ENCODE measurements at regions not wholly inside any gene's neighbourhood (a gene's known extent, or its start where the extent isn't known, plus 50 kb on each side); places are given as distances from the start of the nearest gene placed in this dataset.

DNA sequence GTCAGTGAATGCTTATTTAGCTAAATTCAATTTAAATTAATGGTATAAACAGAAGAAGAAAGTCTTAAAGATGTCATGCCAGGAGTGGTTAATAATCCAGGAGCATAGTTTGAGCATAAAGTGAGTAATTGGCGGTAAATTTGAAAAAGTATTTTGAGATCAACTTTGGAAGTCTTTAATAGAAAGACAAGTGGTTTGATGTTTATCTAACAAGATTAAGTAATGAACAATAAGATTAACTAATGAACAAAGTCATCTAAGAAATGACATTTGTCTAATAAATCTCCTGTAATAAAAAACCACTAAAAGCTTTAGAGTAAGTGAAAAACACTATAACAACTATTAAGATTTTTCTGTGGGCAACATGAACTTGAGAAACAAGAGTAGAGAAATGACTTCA is 112.8 kb downstream of the CAPZA3 start:
- H3K9ac ChIP-seq (ENCODE audit: low read depth, low read length): no peak overlapping the region
- H3K4me2 ChIP-seq (ENCODE audit: low read length): no peak overlapping the region
- H3K4me1 ChIP-seq (ENCODE audit: control insufficient read depth, insufficient read depth, low read length): no peaks in the 10 kb centered on the region
- no peaks in the 10 kb centered on the region for H3K36me3 ChIP-seq (ENCODE audit: insufficient read depth, low read length)
- H3K27me3 ChIP-seq (ENCODE audit: control insufficient read depth, insufficient read depth, low read length): no peaks in the 10 kb centered on the region
- H3K4me3 ChIP-seq (ENCODE audit: low read length): no peak overlapping the region
- H3K9me3 ChIP-seq (replicated peaks; ENCODE audit: low read length): no peaks in the 10 kb centered on the region

DNA sequence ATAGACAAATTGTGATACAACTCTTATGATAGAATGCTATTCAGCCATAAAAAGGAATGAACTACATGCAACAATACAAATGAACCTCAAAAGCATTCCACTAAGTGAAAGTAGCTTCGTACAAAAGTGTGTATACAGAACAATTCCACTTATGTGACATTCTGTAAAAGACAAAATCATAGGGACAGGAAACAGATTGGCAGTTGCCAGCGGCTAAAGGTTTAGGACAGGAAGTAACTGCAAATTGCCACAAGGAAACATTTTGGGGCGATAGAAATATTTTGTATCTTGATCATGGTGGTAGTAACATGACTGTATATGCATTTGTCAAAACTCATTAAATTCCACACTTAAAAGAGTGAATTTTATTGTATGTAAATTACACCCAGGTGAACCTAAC is 113.4 kb downstream of the CAPZA3 start:
- Histone ChIP-seq H3K36me3 (ENCODE audit: insufficient read depth, low read length) (no peaks in the 10 kb centered on the region), H3K4me3 (ENCODE audit: low read length) (no peak overlapping the region), H3K4me2 (ENCODE audit: low read length) (no peak overlapping the region), H3K9ac (ENCODE audit: low read depth, low read length) (no peak overlapping the region), H3K27me3 (ENCODE audit: control insufficient read depth, insufficient read depth, low read length) (no peaks in the 10 kb centered on the region), H3K9me3 (replicated peaks; ENCODE audit: low read length) (no peaks in the 10 kb centered on the region), H3K4me1 (ENCODE audit: control insufficient read depth, insufficient read depth, low read length) (no peaks in the 10 kb centered on the region)

DNA sequence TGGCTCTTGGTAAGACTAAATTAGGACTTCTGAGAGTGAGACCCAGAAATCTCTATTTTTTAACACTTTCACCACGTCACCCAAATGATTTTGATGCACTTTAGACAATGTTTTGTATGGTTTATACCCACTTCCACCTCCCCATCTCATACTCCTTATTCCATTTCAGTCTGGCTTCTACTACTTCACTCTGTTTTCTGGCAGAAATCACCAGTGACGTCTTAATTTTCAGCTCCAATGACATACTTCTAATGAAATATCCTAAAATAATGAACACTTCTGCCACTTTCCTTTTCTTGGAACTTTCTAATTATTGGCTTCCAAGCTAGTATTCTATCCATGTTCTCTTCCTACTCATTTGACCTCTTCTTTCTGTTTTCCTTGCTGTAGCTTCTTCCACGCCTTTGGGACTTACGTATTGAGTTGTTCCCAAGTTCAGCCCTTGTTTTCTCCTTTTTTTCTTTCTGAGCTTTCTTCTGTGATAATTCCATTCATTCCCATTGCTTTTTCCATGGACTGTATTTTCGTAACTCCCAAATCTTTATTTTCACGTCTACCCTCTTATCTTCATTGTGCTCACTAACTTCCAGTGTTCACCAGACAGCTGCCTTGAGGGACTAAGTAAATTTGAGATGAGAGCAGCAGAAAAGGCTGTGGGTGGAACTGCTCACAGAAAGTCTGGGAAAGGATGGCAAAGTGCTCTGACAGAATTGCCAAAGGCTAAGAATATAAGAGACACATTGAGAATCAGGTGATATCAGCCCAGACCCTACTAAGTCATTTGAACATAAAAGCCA is 115.8 kb downstream of the CAPZA3 start:
- Histone ChIP-seq H3K27me3 (ENCODE audit: control insufficient read depth, insufficient read depth, low read length) (no peaks in the 10 kb centered on the region), H3K9me3 (replicated peaks; ENCODE audit: low read length) (no peaks in the 10 kb centered on the region), H3K4me2 (ENCODE audit: low read length) (no peak overlapping the region), H3K4me1 (ENCODE audit: control insufficient read depth, insufficient read depth, low read length) (no peaks in the 10 kb centered on the region), H3K4me3 (ENCODE audit: low read length) (no peak overlapping the region), H3K36me3 (ENCODE audit: insufficient read depth, low read length) (no peaks in the 10 kb centered on the region), H3K9ac (ENCODE audit: low read depth, low read length) (no peak overlapping the region)

DNA sequence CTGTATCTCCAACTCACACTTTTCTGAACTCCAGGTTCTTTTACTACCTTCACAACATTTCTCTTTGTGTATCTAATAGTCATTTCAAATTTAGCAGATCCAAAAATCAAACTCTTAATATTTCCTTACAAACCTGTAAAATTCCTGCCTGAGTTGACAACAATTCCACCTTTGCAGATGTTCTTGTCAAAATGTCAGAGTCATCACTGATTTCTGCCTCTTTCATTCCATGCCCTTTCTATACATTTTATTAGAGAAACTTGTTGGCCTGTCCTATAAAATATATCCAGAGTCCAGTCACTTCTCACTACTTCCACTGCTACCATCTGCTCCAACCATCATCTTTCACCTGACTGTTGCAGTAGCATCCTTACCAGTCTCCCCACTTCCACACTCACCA is 119.7 kb downstream of the CAPZA3 start:
- H3K4me1 ChIP-seq (ENCODE audit: control insufficient read depth, insufficient read depth, low read length): no peaks in the 10 kb centered on the region
- H3K27me3 ChIP-seq (ENCODE audit: control insufficient read depth, insufficient read depth, low read length): no peaks in the 10 kb centered on the region
- no peak overlapping the region for H3K9ac ChIP-seq (ENCODE audit: low read depth, low read length)
- no peak overlapping the region for H3K4me3 ChIP-seq (ENCODE audit: low read length)
- H3K9me3 ChIP-seq (replicated peaks; ENCODE audit: low read length): no peaks in the 10 kb centered on the region
- H3K36me3 ChIP-seq (ENCODE audit: insufficient read depth, low read length): no peaks in the 10 kb centered on the region
- H3K4me2 ChIP-seq (ENCODE audit: low read length): no peak overlapping the region

DNA sequence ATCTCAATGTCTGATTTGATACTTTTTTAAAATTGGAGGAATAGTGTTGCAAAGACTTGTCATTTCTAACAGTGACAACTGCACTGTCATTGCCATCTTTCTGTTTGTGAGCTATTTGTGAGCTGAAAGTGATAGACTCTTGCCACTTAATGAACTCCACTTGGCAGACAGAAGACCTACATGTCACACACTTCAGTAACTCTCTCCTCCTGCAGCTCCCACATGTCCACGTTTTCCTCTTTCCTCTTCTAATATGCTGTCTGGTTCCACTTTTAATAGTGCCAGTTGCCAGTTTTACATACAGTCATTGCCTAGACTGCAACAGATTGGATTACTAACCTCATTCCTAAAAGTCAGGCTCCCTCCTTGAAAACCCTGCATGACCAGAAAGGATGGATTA is 121.5 kb downstream of the CAPZA3 start:
- Histone ChIP-seq H3K4me3 (ENCODE audit: low read length) (no peak overlapping the region), H3K36me3 (ENCODE audit: insufficient read depth, low read length) (no peaks in the 10 kb centered on the region), H3K9ac (ENCODE audit: low read depth, low read length) (no peak overlapping the region), H3K9me3 (replicated peaks; ENCODE audit: low read length) (no peaks in the 10 kb centered on the region), H3K27me3 (ENCODE audit: control insufficient read depth, insufficient read depth, low read length) (no peaks in the 10 kb centered on the region), H3K4me1 (ENCODE audit: control insufficient read depth, insufficient read depth, low read length) (no peaks in the 10 kb centered on the region), H3K4me2 (ENCODE audit: low read length) (no peak overlapping the region)

DNA sequence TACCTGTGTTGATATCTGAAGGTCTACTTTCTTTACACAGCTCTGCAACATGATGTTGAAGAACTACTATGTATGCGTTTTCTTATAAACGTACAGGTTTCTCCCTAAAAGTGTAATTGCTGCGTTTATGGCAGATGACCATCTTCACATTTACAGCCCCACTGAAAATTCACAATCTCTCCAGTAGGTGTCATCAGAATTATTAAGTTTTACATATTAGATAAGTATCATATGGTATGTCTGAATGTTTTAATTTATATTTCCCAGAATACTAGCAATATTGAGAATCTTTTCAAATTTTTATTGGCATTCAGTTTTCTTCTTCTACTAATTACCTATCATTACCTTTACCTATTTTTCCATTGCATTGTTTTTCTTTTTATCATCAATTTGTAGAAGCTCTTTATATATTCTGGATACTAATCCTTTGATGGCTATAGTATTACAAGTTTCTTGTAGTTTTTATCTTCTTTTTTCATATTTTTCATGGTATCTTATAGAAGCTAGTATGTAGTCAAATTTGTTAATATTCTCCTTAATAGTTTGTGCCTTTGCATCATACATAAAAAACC is 123.5 kb downstream of the CAPZA3 start:
- no peaks in the 10 kb centered on the region for H3K36me3 ChIP-seq (ENCODE audit: insufficient read depth, low read length)
- no peaks in the 10 kb centered on the region for H3K9me3 ChIP-seq (replicated peaks; ENCODE audit: low read length)
- H3K4me1 ChIP-seq (ENCODE audit: control insufficient read depth, insufficient read depth, low read length): peaks cover 11% of the 10 kb centered on the region
- H3K9ac ChIP-seq (ENCODE audit: low read depth, low read length): no peak overlapping the region
- no peak overlapping the region for H3K4me3 ChIP-seq (ENCODE audit: low read length)
- H3K27me3 ChIP-seq (ENCODE audit: control insufficient read depth, insufficient read depth, low read length): no peaks in the 10 kb centered on the region
- no peak overlapping the region for H3K4me2 ChIP-seq (ENCODE audit: low read length)

DNA sequence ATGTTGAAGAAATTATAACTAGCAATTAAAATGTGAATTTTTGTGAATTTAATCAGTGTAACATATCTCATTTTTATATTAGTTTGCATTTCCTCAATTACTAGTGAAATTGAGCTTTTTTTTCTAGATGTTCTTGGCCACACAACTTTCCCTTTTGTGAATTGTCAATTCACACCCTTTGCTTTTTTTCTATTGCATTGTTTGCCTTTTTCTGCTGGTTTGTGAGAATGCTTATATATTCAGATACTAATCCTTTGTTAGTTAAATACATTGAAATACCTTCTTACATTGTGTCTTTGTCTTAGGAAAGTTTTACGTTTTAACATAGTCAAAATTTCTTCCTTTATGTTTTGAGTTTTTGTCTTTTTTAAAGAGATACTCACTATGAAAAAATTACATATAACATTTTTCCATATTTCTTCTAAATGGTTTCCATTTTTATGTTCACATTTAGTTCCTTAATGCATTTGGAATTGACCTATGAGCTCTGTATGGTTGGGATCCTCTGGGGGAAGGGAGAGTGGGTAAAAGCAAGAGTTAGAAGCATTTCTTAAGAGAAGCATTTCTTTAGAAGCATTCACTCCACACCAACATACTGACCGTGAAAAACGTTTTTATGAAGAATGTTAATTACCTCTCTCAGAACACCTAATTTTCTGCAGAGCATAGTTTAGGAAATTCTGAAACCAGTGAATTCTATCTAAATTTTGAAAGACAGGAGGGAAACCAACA is 126.0 kb downstream of the CAPZA3 start:
- H3K4me3 ChIP-seq (ENCODE audit: low read length): no peak overlapping the region

DNA sequence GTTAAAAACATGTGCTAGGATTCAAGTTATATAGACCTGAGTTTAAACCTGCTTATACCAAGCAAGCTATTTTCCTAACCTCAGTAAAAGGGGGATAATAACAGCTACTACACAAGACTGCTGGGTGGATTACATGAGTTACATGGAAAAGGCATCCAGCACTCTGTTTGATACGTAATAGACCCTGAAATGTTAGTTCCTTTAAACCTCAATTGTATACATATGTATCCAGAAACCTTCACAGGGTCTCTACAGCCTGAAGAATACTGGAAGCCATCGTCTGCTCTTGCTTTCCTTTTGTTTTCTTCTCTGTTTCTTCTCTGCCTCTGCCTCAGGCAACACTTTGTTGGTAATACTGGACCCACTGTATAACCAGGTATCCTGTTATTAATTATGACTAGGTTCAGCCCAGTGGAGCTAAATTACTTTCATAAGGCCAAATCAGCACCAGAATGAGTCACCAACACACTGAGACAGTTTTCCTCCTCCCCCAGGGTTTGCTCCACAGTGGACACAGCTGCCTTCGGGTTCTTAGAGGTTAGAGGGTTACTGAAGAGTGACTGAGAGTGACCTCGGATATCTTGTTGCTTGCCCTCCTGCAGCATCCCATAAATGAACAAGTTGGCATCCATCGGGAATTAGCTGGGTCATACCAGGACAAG is 127.1 kb downstream of the CAPZA3 start:
- Histone ChIP-seq H3K4me1 (ENCODE audit: control insufficient read depth, insufficient read depth, low read length) (peaks cover 18% of the 10 kb centered on the region), H3K4me2 (ENCODE audit: low read length) (no peak overlapping the region), H3K36me3 (ENCODE audit: insufficient read depth, low read length) (no peaks in the 10 kb centered on the region), H3K4me3 (ENCODE audit: low read length) (no peak overlapping the region), H3K9ac (ENCODE audit: low read depth, low read length) (no peak overlapping the region), H3K27me3 (ENCODE audit: control insufficient read depth, insufficient read depth, low read length) (no peaks in the 10 kb centered on the region), H3K9me3 (replicated peaks; ENCODE audit: low read length) (no peaks in the 10 kb centered on the region)

More for the DNA sequence above, 126.0 kb downstream of the CAPZA3 start:
- Histone ChIP-seq H3K9ac (ENCODE audit: low read depth, low read length) (no peak overlapping the region), H3K36me3 (ENCODE audit: insufficient read depth, low read length) (no peaks in the 10 kb centered on the region), H3K4me2 (ENCODE audit: low read length) (no peak overlapping the region), H3K27me3 (ENCODE audit: control insufficient read depth, insufficient read depth, low read length) (no peaks in the 10 kb centered on the region), H3K9me3 (replicated peaks; ENCODE audit: low read length) (no peaks in the 10 kb centered on the region), H3K4me1 (ENCODE audit: control insufficient read depth, insufficient read depth, low read length) (peaks cover 17% of the 10 kb centered on the region)

DNA sequence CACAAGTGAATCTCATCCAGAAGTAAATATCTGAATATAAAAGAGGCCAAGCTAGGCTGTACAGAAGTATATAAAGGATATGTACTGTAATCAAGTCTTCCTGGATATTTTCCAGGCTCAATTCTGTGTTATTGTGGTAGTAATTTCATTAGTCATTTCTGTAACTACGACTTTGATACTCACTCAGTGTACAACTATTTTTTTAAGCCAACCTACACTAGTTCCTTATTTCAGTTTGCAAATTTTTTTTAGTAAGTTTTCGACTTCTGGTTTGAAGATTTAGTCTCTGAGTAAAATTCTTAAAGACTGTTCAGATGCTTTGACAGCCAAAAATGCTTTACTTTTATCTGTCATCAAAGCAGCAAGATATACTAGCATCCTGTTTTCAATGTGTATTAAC is 130.8 kb downstream of the CAPZA3 start:
- Histone ChIP-seq H3K9me3 (replicated peaks; ENCODE audit: low read length) (no peaks in the 10 kb centered on the region), H3K4me3 (ENCODE audit: low read length) (no peak overlapping the region), H3K4me2 (ENCODE audit: low read length) (no peak overlapping the region), H3K4me1 (ENCODE audit: control insufficient read depth, insufficient read depth, low read length) (peaks cover 18% of the 10 kb centered on the region), H3K9ac (ENCODE audit: low read depth, low read length) (no peak overlapping the region), H3K27me3 (ENCODE audit: control insufficient read depth, insufficient read depth, low read length) (no peaks in the 10 kb centered on the region), H3K36me3 (ENCODE audit: insufficient read depth, low read length) (no peaks in the 10 kb centered on the region)

DNA sequence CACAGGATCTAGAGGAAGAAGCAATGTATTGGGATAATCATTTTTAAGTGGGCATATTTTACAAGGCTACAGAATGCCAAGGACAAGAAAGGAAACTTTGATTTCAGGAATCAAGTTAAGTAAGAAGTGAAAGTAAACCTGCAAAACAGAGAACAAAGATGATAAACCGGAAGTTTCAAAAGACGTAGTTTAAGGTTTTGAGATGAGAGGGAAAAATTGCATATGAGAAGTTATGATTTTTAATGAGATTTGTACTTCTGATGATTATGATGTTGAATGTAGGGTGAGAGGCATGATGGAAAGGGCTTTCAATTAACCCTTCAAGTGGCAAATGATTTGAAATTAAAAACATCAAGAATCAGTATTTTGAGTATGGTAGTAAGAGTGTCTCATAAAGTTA is 134.9 kb downstream of the CAPZA3 start:
- Histone ChIP-seq H3K4me3 (ENCODE audit: low read length) (no peak overlapping the region), H3K27me3 (ENCODE audit: control insufficient read depth, insufficient read depth, low read length) (no peaks in the 10 kb centered on the region), H3K4me2 (ENCODE audit: low read length) (no peak overlapping the region), H3K9ac (ENCODE audit: low read depth, low read length) (no peak overlapping the region), H3K4me1 (ENCODE audit: control insufficient read depth, insufficient read depth, low read length) (peaks cover 7% of the 10 kb centered on the region), H3K36me3 (ENCODE audit: insufficient read depth, low read length) (no peaks in the 10 kb centered on the region), H3K9me3 (replicated peaks; ENCODE audit: low read length) (no peaks in the 10 kb centered on the region)

DNA sequence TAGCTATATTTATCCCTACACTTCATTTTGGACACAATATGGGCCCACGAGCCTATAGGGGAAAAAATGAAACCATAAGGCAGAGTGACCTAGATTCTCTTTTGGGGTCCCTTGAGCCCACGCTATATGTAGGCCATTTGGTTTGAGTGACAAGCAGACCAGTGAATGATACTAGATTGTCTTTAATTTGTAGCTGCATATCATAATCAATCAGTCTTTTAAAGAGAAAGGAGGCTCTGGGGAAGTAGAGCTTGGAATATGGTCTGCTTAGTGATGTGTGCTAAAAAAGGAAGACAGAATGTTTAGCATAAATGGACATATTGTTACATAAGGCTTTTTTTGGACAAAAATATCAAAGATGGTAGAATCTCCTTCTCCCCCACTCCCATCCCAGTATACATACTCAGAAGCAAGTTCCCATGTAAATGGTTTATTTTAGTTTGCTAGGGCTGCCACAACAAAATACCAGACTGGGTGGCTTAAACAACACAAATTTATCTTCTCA is 140.8 kb downstream of the CAPZA3 start:
- Histone ChIP-seq H3K4me2 (ENCODE audit: low read length) (no peak overlapping the region), H3K36me3 (ENCODE audit: insufficient read depth, low read length) (no peaks in the 10 kb centered on the region), H3K27me3 (ENCODE audit: control insufficient read depth, insufficient read depth, low read length) (no peaks in the 10 kb centered on the region), H3K4me3 (ENCODE audit: low read length) (no peak overlapping the region), H3K4me1 (ENCODE audit: control insufficient read depth, insufficient read depth, low read length) (no peaks in the 10 kb centered on the region), H3K9me3 (replicated peaks; ENCODE audit: low read length) (no peaks in the 10 kb centered on the region), H3K9ac (ENCODE audit: low read depth, low read length) (no peak overlapping the region)
